Esophagus squamous epithelium (tissue), 5 donors: ENCODE measurements at regions not wholly inside any gene's neighbourhood (a gene's known extent, or its start where the extent isn't known, plus 50 kb on each side); places are given as distances from the start of the nearest gene placed in this dataset.

ENCODE experiments used
- DNase-seq: peaks from one replicate; lab custom pipeline; 2025; lab: John Stamatoyannopoulos, UW
- H3K27ac ChIP-seq, 4 donors: fragments of 200-600 bp; sonication (generic); one replicate each; pipeline ENCODE4 v1.5.1; 2016 to 2019; ENCODE audit warnings: mild to moderate bottlenecking in 1 of 4
- H3K27me3 ChIP-seq, 4 donors: fragments of 200-600 bp; sonication (generic); 1 replicate in 3 of 4; 2 replicates in 1 of 4; pipeline versions ENCODE4 v1.5.1 to v1.6.0; 2017 to 2021; ENCODE audit warnings: antibody characterized with exemption in 1 of 4
- H3K36me3 ChIP-seq, 3 donors: fragments of 200-600 bp; sonication (generic); one replicate each; pipeline ENCODE4 v1.5.1; 2016 to 2019
- H3K4me1 ChIP-seq, 3 donors: fragments of 200-600 bp; sonication (generic); one replicate each; pipeline ENCODE4 v1.5.1; 2017 to 2019
- H3K4me3 ChIP-seq, 4 donors: fragments of 200-600 bp; sonication (generic); 1 replicate in 3 of 4; 2 replicates in 1 of 4; pipeline ENCODE4 v1.5.1; 2016 to 2019; ENCODE audit warnings: mild to moderate bottlenecking in 2 of 4, moderate library complexity in 1 of 4
- H3K9me3 ChIP-seq, 3 donors: fragments of 200-600 bp; sonication (generic); one replicate each; pipeline ENCODE4 v1.5.1; 2016 to 2019
- CTCF ChIP-seq, 6 experiments: fragments of 450-650 bp in 4 of 6; fragments of 200-600 bp in 2 of 6; sonication (generic) in 2 of 6; IDR thresholded peaks; one replicate each; pipeline ENCODE4 v1.5.1; 2016 to 2019; ENCODE audit warnings: antibody characterized with exemption in 6 of 6, mild to moderate bottlenecking in 4 of 6, moderate library complexity in 4 of 6
- POLR2A ChIP-seq, 4 donors: fragments of 450-650 bp; IDR thresholded peaks; one replicate each; pipeline ENCODE4 v1.6.1; 2017; ENCODE audit warnings: antibody characterized with exemption in 4 of 4, mild to moderate bottlenecking in 4 of 4, moderate library complexity in 3 of 4
- WGBS, 2 donors: methylation state at CpG; one replicate each; pipeline ENCODE4 v1.1.5; 2018; 5-methylcytosine and 5-hydroxymethylcytosine counted together
- intact Hi-C: fragments of 100-400 bp; cut with DNase I; formaldehyde crosslinking; loops from one replicate; pipeline ENCODE4 v1.15.0; 2022
- donor health status: DM: yes; HTN: yes; CAD: no.

DNA sequence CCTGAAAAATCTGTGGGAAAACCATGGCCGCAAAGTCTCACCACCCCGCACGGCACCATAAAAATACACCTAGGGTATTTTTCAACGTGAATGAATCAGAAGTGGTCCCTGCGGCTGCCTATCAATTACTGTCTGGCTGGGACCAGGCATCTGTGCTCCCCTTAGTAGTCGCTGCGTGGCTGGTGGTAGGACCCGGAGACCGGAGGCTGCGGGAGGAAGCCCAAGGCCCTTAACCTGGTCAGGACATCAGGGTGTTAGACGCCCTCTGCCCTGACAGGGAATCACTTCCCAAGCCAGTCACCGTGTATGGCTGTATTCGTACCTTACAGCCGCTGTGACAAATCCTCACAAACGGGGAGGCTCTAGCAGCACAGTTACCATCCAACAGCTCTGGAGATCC is 141.5 kb upstream of the PPP2R2D start:
- H3K27ac ChIP-seq = no peak overlapping the region
- intact Hi-C loops = no loop called here
- H3K4me1 ChIP-seq = no peaks in the 10 kb centered on the region
- H3K4me3 ChIP-seq = no peak overlapping the region
- WGBS, 2 donors = 86 to 100% methylated on average over 1 to 5 of the region's 15 CpGs
- DNase-seq = no peak
- no peaks in the 10 kb centered on the region for H3K36me3 ChIP-seq
- no peak for TF ChIP-seq CTCF (IDR thresholded peaks at IDR 0.05)
- no peak for TF ChIP-seq POLR2A (IDR thresholded peaks at IDR 0.05)
- peaks cover 0 to 25% (median 0%) of the 10 kb centered on the region in 4 donors for H3K27me3 ChIP-seq
- no peaks in the 10 kb centered on the region for H3K9me3 ChIP-seq

DNA sequence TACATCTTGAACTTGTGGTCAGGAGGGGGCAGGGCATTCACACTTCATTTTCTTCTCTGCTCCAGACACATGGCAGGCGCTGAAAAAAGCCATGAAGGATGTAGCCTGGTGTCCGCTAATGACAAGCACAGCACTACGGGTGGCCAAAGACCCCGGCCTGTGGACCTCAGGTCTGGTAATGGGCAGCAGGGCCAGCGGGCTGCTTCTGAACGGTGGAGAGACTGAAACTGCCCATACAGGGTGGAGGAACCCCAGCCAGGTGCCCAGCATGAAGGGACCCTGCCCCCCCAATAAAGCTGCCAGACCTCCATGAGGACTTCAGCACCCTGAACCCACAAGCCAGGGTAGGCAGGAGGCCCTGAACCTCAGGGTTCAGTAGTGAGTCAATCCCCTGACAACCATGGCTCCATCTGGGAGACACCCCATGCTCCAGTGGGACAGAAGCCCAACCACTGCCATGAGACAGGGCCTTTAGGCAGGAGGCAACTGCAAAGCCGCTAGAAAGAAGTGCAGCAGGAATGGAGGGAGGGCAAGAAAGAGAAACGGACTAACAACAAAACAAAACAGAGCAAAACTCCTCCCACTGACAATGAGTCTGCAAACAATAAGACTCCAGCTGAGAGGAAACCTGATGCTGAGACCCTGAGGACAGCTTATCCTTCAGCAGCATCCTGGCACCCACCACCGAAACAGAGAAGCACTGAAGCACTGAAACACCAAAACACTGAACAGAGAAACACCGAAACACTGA is 140.2 kb upstream of the PPP2R2D start:
- no peak for DNase-seq
- Histone ChIP-seq H3K4me1 (no peaks in the 10 kb centered on the region), H3K9me3 (no peaks in the 10 kb centered on the region), H3K27me3 (peaks cover 0 to 25% (median 0%) of the 10 kb centered on the region in 4 donors), H3K4me3 (no peak overlapping the region), H3K36me3 (no peaks in the 10 kb centered on the region), H3K27ac (no peak overlapping the region)
- TF ChIP-seq CTCF (IDR thresholded peaks at IDR 0.05) = no peak
- no peak for TF ChIP-seq POLR2A (IDR thresholded peaks at IDR 0.05)
- intact Hi-C loops = no loop called here
- 68 to 84% methylated on average over 6 to 8 of the region's 10 CpGs for WGBS, 2 donors

- DNase-seq = no peak
- H3K4me1 ChIP-seq = no peaks in the 10 kb centered on the region
- H3K27ac ChIP-seq = no peak overlapping the region
- peaks cover 0 to 25% (median 0%) of the 10 kb centered on the region in 4 donors for H3K27me3 ChIP-seq
- no peaks in the 10 kb centered on the region for H3K9me3 ChIP-seq
- no peak for TF ChIP-seq CTCF (IDR thresholded peaks at IDR 0.05)
- TF ChIP-seq POLR2A (IDR thresholded peaks at IDR 0.05) = no peak
- H3K36me3 ChIP-seq = no peaks in the 10 kb centered on the region
- H3K4me3 ChIP-seq = no peak overlapping the region
- intact Hi-C loops = no loop called here
- 74 to 82% methylated on average over 10 to 14 of the region's 15 CpGs for WGBS, 2 donors
Observed at GRCh38 chr10:131762789-131763696, 137.8 kb upstream of the PPP2R2D start.

DNA sequence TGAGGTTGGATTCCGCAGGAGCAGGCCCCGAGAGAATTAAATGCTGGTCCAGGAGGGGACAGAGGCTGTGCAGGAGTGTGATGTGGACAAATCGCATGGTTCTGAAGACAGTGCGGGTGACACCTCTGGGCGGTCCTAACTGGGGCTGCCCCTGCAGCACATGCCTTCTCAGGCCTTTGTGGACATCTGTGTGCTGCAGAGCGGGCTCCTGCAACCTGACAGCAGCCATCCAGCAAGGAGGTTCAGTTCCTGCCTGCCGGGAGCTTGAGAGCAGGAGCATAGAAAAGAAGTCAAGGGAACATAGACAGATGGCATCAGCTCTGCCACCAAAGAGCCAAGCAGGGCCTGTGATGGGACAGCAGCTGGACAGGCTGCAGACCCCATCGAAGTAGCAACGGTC is 135.9 kb upstream of the PPP2R2D start:
- Histone ChIP-seq H3K4me3 (no peak overlapping the region), H3K9me3 (no peaks in the 10 kb centered on the region), H3K27me3 (peaks cover 0 to 20% (median 0%) of the 10 kb centered on the region in 4 donors), H3K36me3 (no peaks in the 10 kb centered on the region), H3K27ac (no peak overlapping the region), H3K4me1 (no peaks in the 10 kb centered on the region)
- intact Hi-C loops = no loop called here
- no peak for DNase-seq
- 72 to 86% methylated on average over 6 to 9 of the region's 9 CpGs for WGBS, 2 donors
- TF ChIP-seq CTCF (IDR thresholded peaks at IDR 0.05) (no peak), POLR2A (IDR thresholded peaks at IDR 0.05) (no peak)

DNA sequence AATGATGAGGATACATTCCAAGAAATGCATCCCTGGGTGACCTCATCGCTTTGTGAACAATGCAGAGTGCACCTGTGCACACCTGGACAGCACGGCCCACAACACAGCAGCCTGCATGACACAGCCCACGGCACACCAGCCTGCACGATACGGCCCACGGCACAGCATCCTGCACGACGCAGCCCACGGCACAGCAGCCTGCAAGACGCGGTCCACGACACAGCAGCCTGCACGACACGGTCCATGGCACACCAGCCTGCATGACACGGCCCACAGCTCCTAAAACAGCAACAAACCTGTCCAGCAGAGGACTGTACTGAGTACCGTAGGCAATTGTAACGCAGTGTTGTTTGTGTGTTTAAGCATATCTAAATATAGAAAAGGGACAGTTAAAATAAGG is 134.7 kb upstream of the PPP2R2D start:
- 72 to 79% methylated on average over 7 to 10 of the region's 17 CpGs for WGBS, 2 donors

More for the DNA sequence above, 134.7 kb upstream of the PPP2R2D start:
- no peak for TF ChIP-seq CTCF (IDR thresholded peaks at IDR 0.05)
- no peak for TF ChIP-seq POLR2A (IDR thresholded peaks at IDR 0.05)
- Histone ChIP-seq H3K9me3 (no peaks in the 10 kb centered on the region), H3K36me3 (no peaks in the 10 kb centered on the region), H3K4me1 (no peaks in the 10 kb centered on the region), H3K27ac (no peak overlapping the region), H3K27me3 (peaks cover 0 to 19% (median 0%) of the 10 kb centered on the region in 4 donors), H3K4me3 (no peak overlapping the region)
- intact Hi-C loops = no loop called here
- no peak for DNase-seq
